ENCODE measurements at regions not wholly inside any gene's neighbourhood (a gene's known extent, or its start where the extent isn't known, plus 50 kb on each side); places are given as distances from the start of the nearest gene placed in this dataset.

GRCh38 chr6:8181160-8181881 is 79.0 kb upstream of the EEF1E1 start:
- Histone ChIP-seq H3K4me1 (ENCODE audit: insufficient read depth, low read length) (no peaks in the 10 kb centered on the region; the same call in 1 of the 2 replicates), H3K4ac (ENCODE audit: low read depth, low read length) (no peak overlapping the region), H2BK20ac (ENCODE audit: low read depth, low read length, poor library complexity, severe bottlenecking) (no peak overlapping the region), H3K27me3 (ENCODE audit: insufficient read depth, low read length) (no peaks in the 10 kb centered on the region), H4K8ac (replicated peaks; ENCODE audit: insufficient read length, low read depth, low read length) (no peak overlapping the region), H2BK12ac (ENCODE audit: insufficient read length, low read depth, low read length) (no peak overlapping the region), H3K23ac (ENCODE audit: insufficient read length, low read depth, low read length) (no peak overlapping the region), H3K4me2 (ENCODE audit: insufficient read depth, insufficient read length, low read length) (peak overlapping the region; percentile 54), H3K9me3 (ENCODE audit: control insufficient read depth, low read depth, low read length) (no peaks in the 10 kb centered on the region), H2AK5ac (ENCODE audit: insufficient read length, low read length) (no peak overlapping the region), H4K20me1 (ENCODE audit: control insufficient read depth, insufficient read depth, insufficient read length) (no peaks in the 10 kb centered on the region), H3K56ac (ENCODE audit: insufficient read length, low read depth, low read length) (no peak overlapping the region), H3T11ph (ENCODE audit: low read length) (no peak overlapping the region), H3K79me1 (ENCODE audit: insufficient read depth, low read depth, low read length, poor library complexity, severe bottlenecking) (no peaks in the 10 kb centered on the region), H4K5ac (ENCODE audit: insufficient read length, low read depth, low read length) (no peak overlapping the region), H3K23me2 (ENCODE audit: insufficient read length, low read depth, low read length, poor library complexity, severe bottlenecking) (no peaks in the 10 kb centered on the region), H2AFZ (ENCODE audit: low read length) (no peak overlapping the region), H2BK15ac (ENCODE audit: low read depth, low read length) (no peak overlapping the region), H4K91ac (ENCODE audit: insufficient read length, low read depth, low read length) (no peak overlapping the region), H2BK120ac (ENCODE audit: low read depth, low read length, poor library complexity, severe bottlenecking) (no peak overlapping the region), H2BK5ac (ENCODE audit: insufficient read length, low read length) (no peak overlapping the region), H3K18ac (ENCODE audit: insufficient read length, low read depth, low read length) (no peak overlapping the region), H3K9ac (ENCODE audit: extremely low read depth, insufficient read length, low read length) (no peak overlapping the region), H3K14ac (ENCODE audit: insufficient read depth, low read length) (no peak overlapping the region), H3K79me2 (ENCODE audit: insufficient read depth, low read length) (no peaks in the 10 kb centered on the region), H3K27ac (ENCODE audit: insufficient read length, low read depth, low read length) (no peak overlapping the region)
- peak overlapping the region in 1 of 3 experiments; percentile 12; a peak in 1 of 7 replicates for H3K27ac Mint-ChIP-seq
- peaks cover 44 to 46% of the 10 kb centered on the region in 2 experiments for H3K4me1 Mint-ChIP-seq
- no peaks in the 10 kb centered on the region; the same call in 1 of the 2 replicates for H3K27me3 Mint-ChIP-seq (ENCODE audit: low read depth)
- no peak for TF ChIP-seq CTCF (conservative IDR thresholded peaks at IDR 0.05)
- no peaks in the 10 kb centered on the region; a peak in 1 of 7 replicates for H3K36me3 Mint-ChIP-seq (ENCODE audit: insufficient read depth in 1 of 3, low read depth in 3 of 3)
- DNase-seq: no peak
- WGBS (ENCODE audit: extremely low coverage, insufficient read length, low lambda C conversion rate): no CpG with 5 or more reads among the region's 2 CpGs
- peaks cover 0 to 7% of the 10 kb centered on the region in 2 experiments; a peak in 2 of 5 replicates for H3K9me3 Mint-ChIP-seq
- no peak overlapping the region for H3K4me3 Mint-ChIP-seq

Measured in H9 (cell line).